Dedifferentiated amniotic fluid mesenchymal stem cell (primary cell): ENCODE measurements at regions not wholly inside any gene's neighbourhood (a gene's known extent, or its start where the extent isn't known, plus 50 kb on each side); places are given as distances from the start of the nearest gene placed in this dataset.

Source experiments
- DNase-seq: peaks from one replicate; pipeline ENCODE4 v3.0.0-alpha.2; 2016; ENCODE audit errors: extremely low spot score

GRCh38 chr7:130994378-130995115 lies 260.5 kb upstream of the KLF14 start:
- no peak for DNase-seq

GRCh38 chr7:130995252-130996081 lies 261.5 kb upstream of the KLF14 start:
- no peak for DNase-seq

- peak; percentile 32 for DNase-seq
Measured at GRCh38 chr7:130996205-130996832, 262.3 kb upstream of the KLF14 start.

- DNase-seq = peak; percentile 19
Measured at GRCh38 chr7:130996833-130997231, 262.8 kb upstream of the KLF14 start.

GRCh38 chr7:130998993-130999602 lies 265.1 kb upstream of the KLF14 start:
- DNase-seq = no peak

GRCh38 chr7:130999926-131000325 lies 265.9 kb upstream of the KLF14 start:
- DNase-seq = no peak

- DNase-seq = no peak
Measured at GRCh38 chr7:131000389-131000788, 266.4 kb upstream of the KLF14 start.

GRCh38 chr7:131000873-131001272 lies 266.9 kb upstream of the KLF14 start:
- no peak for DNase-seq

- DNase-seq = no peak
Measured at GRCh38 chr7:131002600-131002999, 268.6 kb upstream of the KLF14 start.

GRCh38 chr7:131003634-131004033 lies 269.6 kb upstream of the KLF14 start:
- DNase-seq = no peak

- no peak for DNase-seq
Measured at GRCh38 chr7:131004371-131004770, 270.4 kb upstream of the KLF14 start.

GRCh38 chr7:131007439-131008330 lies 273.7 kb upstream of the KLF14 start:
- peak; percentile 83 for DNase-seq

- DNase-seq = peak; percentile 66
Measured at GRCh38 chr7:131008840-131009711, 275.1 kb upstream of the KLF14 start.

GRCh38 chr7:131010029-131010716 lies 276.2 kb upstream of the KLF14 start:
- no peak for DNase-seq

GRCh38 chr7:131010717-131011431 lies 276.9 kb upstream of the KLF14 start:
- DNase-seq = no peak

GRCh38 chr7:131011432-131011742 lies 277.4 kb upstream of the KLF14 start:
- no peak for DNase-seq

- DNase-seq = peak; percentile 83
Measured at GRCh38 chr7:131011976-131012375, 278.0 kb upstream of the KLF14 start.

GRCh38 chr7:131012477-131013031 lies 278.5 kb upstream of the KLF14 start:
- peak; percentile 32 for DNase-seq

GRCh38 chr7:131013716-131014115 lies 279.7 kb upstream of the KLF14 start:
- DNase-seq = no peak
